DND-41 (cell line): ENCODE measurements at regions not wholly inside any gene's neighbourhood (a gene's known extent, or its start where the extent isn't known, plus 50 kb on each side); places are given as distances from the start of the nearest gene placed in this dataset.

Source experiments
- ATAC-seq: fragments of 200-7000 bp; cut with Tn5 transposase; 3 replicates; pipeline ENCODE4 v1.9.1; 2021; ENCODE audit warnings: low read depth; ENCODE audit not compliant: insufficient read depth
- DNase-seq: peaks from one replicate; pipeline ENCODE4 v3.0.0-alpha.2; 2020
- H2AFZ ChIP-seq: 2 replicates; pipeline ENCODE4 v1.6.0; 2012; ENCODE audit warnings: low read depth, low read length
- H3K27ac ChIP-seq: 2 replicates; pipeline ENCODE4 v1.5.1; 2012; ENCODE audit warnings: low read length, inconsistent platforms
- H3K27me3 ChIP-seq: fragments of 200-600 bp; sonication (generic); 2 replicates; pipeline ENCODE4 v1.6.0; 2012; ENCODE audit warnings: low read length, mild to moderate bottlenecking, inconsistent platforms; ENCODE audit not compliant: insufficient read depth, poor library complexity
- H3K36me3 ChIP-seq: 2 replicates; pipeline ENCODE4 v1.5.1; 2012; ENCODE audit warnings: low read length, inconsistent platforms; ENCODE audit not compliant: insufficient read depth
- H3K4me1 ChIP-seq: 2 replicates; pipeline ENCODE4 v1.5.1; 2012; ENCODE audit warnings: mild to moderate bottlenecking, low read length; ENCODE audit not compliant: insufficient read depth
- H3K4me2 ChIP-seq: 2 replicates; pipeline ENCODE4 v1.6.0; 2012; ENCODE audit warnings: mild to moderate bottlenecking, moderate library complexity, low read length, inconsistent platforms; ENCODE audit not compliant: insufficient read depth
- H3K4me3 ChIP-seq, 2 experiments: fragments of 200-600 bp in 1 of 2; shearing (Covaris generic) in 1 of 2; 2 replicates each; pipeline ENCODE4 v1.5.1; 2012 to 2016; ENCODE audit warnings: inconsistent platforms in 2 of 2, low read length in 2 of 2, mild to moderate bottlenecking in 2 of 2, low read depth in 1 of 2, moderate library complexity in 1 of 2
- H3K79me2 ChIP-seq: 2 replicates; pipeline ENCODE4 v1.6.0; 2012; ENCODE audit warnings: low read length, inconsistent platforms; ENCODE audit not compliant: insufficient read depth
- H3K9ac ChIP-seq: 2 replicates; pipeline ENCODE4 v1.6.0; 2012; ENCODE audit warnings: low read depth, mild to moderate bottlenecking, inconsistent platforms, low read length, moderate library complexity
- H3K9me3 ChIP-seq: 2 replicates; pipeline ENCODE4 v1.5.1; 2012; ENCODE audit warnings: low read length, moderate library complexity, mild to moderate bottlenecking, inconsistent platforms; ENCODE audit not compliant: insufficient read depth, severe bottlenecking
- H4K20me1 ChIP-seq: 2 replicates; pipeline ENCODE4 v1.6.0; 2012; ENCODE audit warnings: low read length; ENCODE audit not compliant: insufficient read depth
- CTCF ChIP-seq: IDR thresholded peaks from 2 replicates; pipeline ENCODE4 v1.5.1; 2012; ENCODE audit warnings: borderline replicate concordance, low read length, moderate library complexity, mild to moderate bottlenecking; ENCODE audit not compliant: poor library complexity, severe bottlenecking; ENCODE audit errors: extremely low read depth
- EZH2 ChIP-seq: IDR thresholded peaks from 3 replicates; pipeline ENCODE4 v1.6.1; 2012; ENCODE audit warnings: borderline replicate concordance, low read depth, mild to moderate bottlenecking, moderate library complexity, low read length, inconsistent platforms; ENCODE audit not compliant: severe bottlenecking

- ATAC-seq (no peak), DNase-seq (no peak)
- Histone ChIP-seq H3K36me3 (no peaks in the 10 kb centered on the region), H3K27ac (no peak overlapping the region), H3K9ac (no peak overlapping the region), H4K20me1 (no peaks in the 10 kb centered on the region), H3K79me2 (no peaks in the 10 kb centered on the region), H3K4me1 (no peaks in the 10 kb centered on the region), H3K4me2 (no peak overlapping the region), H3K4me3 (no peak overlapping the region), H3K9me3 (no peaks in the 10 kb centered on the region), H2AFZ (no peak overlapping the region), H3K27me3 (no peaks in the 10 kb centered on the region)
- TF ChIP-seq CTCF (no peak), EZH2 (no peak)
Measured at GRCh38 chr7:121766676-121767075, 106.3 kb upstream of the PTPRZ1 start.

DNA sequence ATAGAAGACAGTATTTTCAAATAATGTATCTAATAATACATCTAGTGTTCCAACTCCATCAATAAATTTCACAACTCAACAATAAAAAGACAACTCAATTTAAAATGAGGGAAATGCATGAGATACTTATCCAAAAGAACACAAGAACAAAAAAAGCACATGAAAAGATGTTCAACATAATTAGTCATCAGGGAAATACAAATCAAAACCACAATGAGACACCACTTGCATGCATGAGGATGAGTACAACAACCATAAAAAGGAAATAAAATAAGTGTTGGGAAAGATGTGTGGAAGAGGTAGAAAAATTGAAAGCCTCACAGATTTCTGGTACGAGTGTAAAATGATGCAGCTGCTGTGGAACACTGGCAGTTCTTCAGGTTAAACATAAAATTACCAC, 111.6 kb upstream of the PTPRZ1 start:
- TF ChIP-seq EZH2, result no peak
- no peak for DNase-seq
- no peaks in the 10 kb centered on the region for H3K79me2 ChIP-seq
- no peak overlapping the region for H3K9ac ChIP-seq
- H2AFZ ChIP-seq, result no peak overlapping the region
- no peaks in the 10 kb centered on the region for H4K20me1 ChIP-seq
- H3K36me3 ChIP-seq, result no peaks in the 10 kb centered on the region
- no peak overlapping the region for H3K4me3 ChIP-seq
- no peak overlapping the region for H3K27ac ChIP-seq
- no peaks in the 10 kb centered on the region for H3K27me3 ChIP-seq
- H3K9me3 ChIP-seq, result no peaks in the 10 kb centered on the region
- no peak for ATAC-seq
- no peak overlapping the region for H3K4me2 ChIP-seq
- H3K4me1 ChIP-seq, result no peaks in the 10 kb centered on the region

- no peaks in the 10 kb centered on the region for H3K9me3 ChIP-seq
- no peak overlapping the region for H3K27ac ChIP-seq
- H3K4me3 ChIP-seq, result no peak overlapping the region
- H3K79me2 ChIP-seq, result no peaks in the 10 kb centered on the region
- DNase-seq (no peak), ATAC-seq (no peak)
- H3K9ac ChIP-seq, result no peak overlapping the region
- no peaks in the 10 kb centered on the region for H3K27me3 ChIP-seq
- H4K20me1 ChIP-seq, result no peaks in the 10 kb centered on the region
- H3K4me2 ChIP-seq, result no peak overlapping the region
- H2AFZ ChIP-seq, result no peak overlapping the region
- H3K36me3 ChIP-seq, result no peaks in the 10 kb centered on the region
- TF ChIP-seq EZH2 (no peak), CTCF (no peak)
- no peaks in the 10 kb centered on the region for H3K4me1 ChIP-seq
Measured at GRCh38 chr7:121755818-121756552, 117.0 kb upstream of the PTPRZ1 start.

- Histone ChIP-seq H3K4me2 (no peak overlapping the region), H3K9ac (no peak overlapping the region), H2AFZ (no peak overlapping the region), H3K4me3 (no peak overlapping the region), H3K27ac (no peak overlapping the region), H3K79me2 (no peaks in the 10 kb centered on the region), H3K9me3 (no peaks in the 10 kb centered on the region), H3K36me3 (no peaks in the 10 kb centered on the region), H3K4me1 (no peaks in the 10 kb centered on the region), H3K27me3 (no peaks in the 10 kb centered on the region), H4K20me1 (no peaks in the 10 kb centered on the region)
- DNase-seq (no peak), ATAC-seq (no peak)
- no peak for TF ChIP-seq CTCF
- no peak for TF ChIP-seq EZH2
Measured at GRCh38 chr7:121755286-121755685, 117.7 kb upstream of the PTPRZ1 start.
